Nephron progenitor cell (in vitro differentiated cells): ENCODE measurements at regions not wholly inside any gene's neighbourhood (a gene's known extent, or its start where the extent isn't known, plus 50 kb on each side); places are given as distances from the start of the nearest gene placed in this dataset.
"Not testable (repeated sequence)": the region's sequence is repeated elsewhere in the genome, so short reads cannot be mapped to it uniquely, and the experiment has no call there.

Experiments
- DNase-seq: peaks from one replicate; pipeline ENCODE4 v3.0.0; 2021
- H3K27ac Mint-ChIP-seq: 2 replicates; pipeline ENCODE4 v1.8.0; 2021; ENCODE audit warnings: mild to moderate bottlenecking, moderate library complexity, mixed read lengths
- H3K27me3 Mint-ChIP-seq: 2 replicates; pipeline ENCODE4 v1.8.0; 2021; ENCODE audit warnings: mild to moderate bottlenecking, low read depth, mixed read lengths; ENCODE audit not compliant: poor library complexity
- H3K36me3 Mint-ChIP-seq: 2 replicates; pipeline ENCODE4 v1.8.0; 2021; ENCODE audit warnings: low read depth, mixed read lengths
- H3K4me1 Mint-ChIP-seq: 2 replicates; pipeline ENCODE4 v1.8.0; 2021; ENCODE audit warnings: mixed read lengths
- H3K4me3 Mint-ChIP-seq: 2 replicates; pipeline ENCODE4 v1.8.0; 2021; ENCODE audit warnings: mild to moderate bottlenecking, moderate library complexity, mixed read lengths
- H3K9me3 Mint-ChIP-seq: 2 replicates; pipeline ENCODE4 v1.8.0; 2021; ENCODE audit warnings: mild to moderate bottlenecking, moderate library complexity, mixed read lengths
- CTCF ChIP-seq: fragments of 200-600 bp; sonication (generic); IDR thresholded peaks from 2 replicates; pipeline ENCODE4 v1.5.0; 2021; ENCODE audit warnings: antibody characterized with exemption

DNA sequence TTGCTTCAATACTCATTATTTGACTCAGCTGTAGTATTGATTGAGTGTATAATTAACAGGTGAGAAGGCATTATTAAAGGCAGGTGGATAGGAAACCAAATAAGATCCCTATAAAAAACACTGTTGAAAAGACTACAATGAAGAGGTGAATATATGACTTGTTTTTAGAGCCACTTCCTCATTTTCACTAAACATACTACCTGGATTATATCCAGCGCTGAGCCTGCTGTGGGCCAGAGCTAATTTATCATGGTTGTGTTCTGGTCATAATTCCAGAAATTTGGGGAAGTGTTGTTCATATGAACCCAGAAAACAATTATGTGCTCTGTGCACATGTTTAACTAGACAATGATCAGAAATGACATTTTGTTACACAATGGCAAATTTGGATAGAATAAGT is 235.3 kb upstream of the MME start:
- no peaks in the 10 kb centered on the region for H3K4me1 Mint-ChIP-seq
- no peaks in the 10 kb centered on the region for H3K27me3 Mint-ChIP-seq
- H3K27ac Mint-ChIP-seq = no peak overlapping the region
- no peak for TF ChIP-seq CTCF
- DNase-seq = no peak
- H3K36me3 Mint-ChIP-seq = no peaks in the 10 kb centered on the region
- no peak overlapping the region for H3K4me3 Mint-ChIP-seq
- H3K9me3 Mint-ChIP-seq = no peaks in the 10 kb centered on the region

- H3K27me3 Mint-ChIP-seq = no peaks in the 10 kb centered on the region
- H3K4me3 Mint-ChIP-seq = no peak overlapping the region
Observed at GRCh38 chr3:154843647-154844046, 236.5 kb upstream of the MME start.

DNA sequence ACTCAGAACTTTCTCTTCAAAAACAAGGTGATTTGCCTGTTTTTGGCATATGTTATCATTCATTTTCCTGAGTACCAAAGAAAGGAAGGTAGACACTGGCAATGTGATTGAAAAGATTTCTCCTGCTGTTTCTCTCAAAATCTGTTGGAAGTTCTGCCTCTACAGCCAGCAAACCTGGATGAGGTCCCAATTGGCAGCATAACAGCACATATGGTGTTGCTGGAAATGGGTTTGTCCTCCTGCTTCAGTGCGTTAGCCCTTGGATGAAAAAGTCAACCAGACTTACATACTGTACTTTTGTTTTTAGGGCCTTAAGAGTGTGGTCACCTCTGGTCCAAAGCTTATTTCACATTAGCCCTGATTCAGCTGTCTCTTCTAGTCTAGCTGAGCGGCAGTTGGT is 237.6 kb upstream of the MME start:
- Mint-ChIP-seq H3K4me1 (peaks cover 7% of the 10 kb centered on the region), H3K9me3 (no peaks in the 10 kb centered on the region), H3K27me3 (no peaks in the 10 kb centered on the region), H3K27ac (no peak overlapping the region), H3K36me3 (no peaks in the 10 kb centered on the region), H3K4me3 (no peak overlapping the region)
- TF ChIP-seq CTCF = no peak
- DNase-seq = no peak

More at GRCh38 chr3:154843647-154844046, 236.5 kb upstream of the MME start:
- Mint-ChIP-seq H3K36me3 (no peaks in the 10 kb centered on the region), H3K27ac (no peak overlapping the region), H3K4me1 (no peaks in the 10 kb centered on the region), H3K9me3 (no peaks in the 10 kb centered on the region)
- DNase-seq = no peak
- TF ChIP-seq CTCF = no peak

DNA sequence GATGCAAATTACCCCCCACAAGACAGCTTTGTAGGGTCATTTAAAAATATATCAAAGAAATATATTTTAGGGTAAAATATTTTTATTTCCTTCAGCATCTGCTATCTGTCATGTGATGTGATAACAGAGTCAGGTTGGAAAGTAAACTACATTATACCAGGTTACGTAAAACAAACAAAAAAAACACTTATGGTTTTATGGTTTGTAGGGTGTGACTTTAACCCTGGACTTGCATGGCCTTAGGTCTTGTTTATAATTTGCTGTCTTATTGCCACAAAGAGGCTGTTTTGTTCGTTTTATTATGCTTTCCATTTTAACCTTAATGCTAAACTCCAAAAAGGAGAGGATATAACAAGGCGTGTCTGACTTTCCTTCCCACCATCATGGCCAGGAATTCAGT is 244.5 kb upstream of the MME start:
- H3K27ac Mint-ChIP-seq = no peak overlapping the region
- no peaks in the 10 kb centered on the region for H3K36me3 Mint-ChIP-seq
- H3K4me1 Mint-ChIP-seq = peaks cover 7% of the 10 kb centered on the region
- no peaks in the 10 kb centered on the region for H3K27me3 Mint-ChIP-seq
- H3K4me3 Mint-ChIP-seq = no peak overlapping the region
- H3K9me3 Mint-ChIP-seq = peaks cover 6% of the 10 kb centered on the region
- no peak for DNase-seq
- no peak for TF ChIP-seq CTCF

GRCh38 chr3:154834831-154835230 is 245.3 kb upstream of the MME start:
- DNase-seq, H3K9me3 Mint-ChIP-seq, H3K27ac Mint-ChIP-seq, H3K27me3 Mint-ChIP-seq, H3K36me3 Mint-ChIP-seq, H3K4me3 Mint-ChIP-seq, H3K4me1 Mint-ChIP-seq: not testable (repeated sequence)

DNA sequence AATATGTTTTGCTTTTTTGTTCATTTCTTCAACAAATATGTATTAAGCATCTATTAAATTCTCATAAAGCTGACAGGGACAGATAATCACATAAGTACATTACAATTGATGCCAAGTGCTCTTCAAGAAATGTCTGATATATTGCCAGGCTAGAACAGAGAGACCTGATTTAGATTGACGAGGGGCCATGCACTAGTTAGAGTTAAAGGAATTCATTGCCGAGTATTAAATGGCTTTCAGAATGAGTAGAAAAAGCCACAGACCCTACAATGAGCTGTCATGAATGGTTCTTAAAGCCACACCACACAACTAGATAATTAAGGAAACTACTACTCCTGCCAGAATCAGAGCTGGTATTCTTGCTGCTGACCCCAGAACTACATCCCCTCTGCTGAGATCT is 250.2 kb upstream of the MME start:
- Mint-ChIP-seq H3K4me3 (no peak overlapping the region), H3K36me3 (peaks cover 4% of the 10 kb centered on the region), H3K27me3 (peaks cover 3% of the 10 kb centered on the region), H3K27ac (no peak overlapping the region), H3K9me3 (peaks cover 22% of the 10 kb centered on the region), H3K4me1 (no peaks in the 10 kb centered on the region)
- no peak for TF ChIP-seq CTCF
- no peak for DNase-seq
